ENCODE measurements at regions not wholly inside any gene's neighbourhood (a gene's known extent, or its start where the extent isn't known, plus 50 kb on each side); places are given as distances from the start of the nearest gene placed in this dataset.
"Not testable (repeated sequence)": the region's sequence is repeated elsewhere in the genome, so short reads cannot be mapped to it uniquely, and the experiment has no call there.

DNA sequence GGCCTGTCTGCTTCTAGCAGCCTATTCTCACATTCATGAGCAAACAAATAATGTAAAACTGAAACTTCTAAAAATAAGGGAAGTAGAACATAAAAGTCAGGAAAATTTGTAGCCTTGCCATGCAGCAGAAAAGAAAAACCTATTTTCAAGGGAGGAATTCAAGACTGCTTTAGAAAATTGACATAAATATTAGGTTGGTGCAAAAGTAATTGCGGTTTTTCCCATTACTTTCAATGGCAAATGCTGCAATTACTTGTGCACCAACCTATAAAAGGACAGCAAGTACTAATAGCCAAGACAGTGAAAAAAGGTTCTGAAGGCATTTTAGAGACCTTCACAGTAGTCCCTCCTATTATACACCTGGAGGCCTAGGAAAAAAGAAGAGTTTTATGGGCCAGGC, 457.8 kb downstream of the KLHL4 start:
- Mint-ChIP-seq H3K27me3 (ENCODE audit: low read depth) (no peaks in the 10 kb centered on the region), H3K27ac (no peak overlapping the region), H3K36me3 (peaks cover under 1% of the 10 kb centered on the region), H3K9me3 (peaks cover 12% of the 10 kb centered on the region), H3K4me1 (no peaks in the 10 kb centered on the region), H3K4me3 (no peak overlapping the region)
- ATAC-seq = no peak
- ChIA-PET POLR2A (no interaction called here), CTCF (no interaction called here)
- TF ChIP-seq, protein P1, sequence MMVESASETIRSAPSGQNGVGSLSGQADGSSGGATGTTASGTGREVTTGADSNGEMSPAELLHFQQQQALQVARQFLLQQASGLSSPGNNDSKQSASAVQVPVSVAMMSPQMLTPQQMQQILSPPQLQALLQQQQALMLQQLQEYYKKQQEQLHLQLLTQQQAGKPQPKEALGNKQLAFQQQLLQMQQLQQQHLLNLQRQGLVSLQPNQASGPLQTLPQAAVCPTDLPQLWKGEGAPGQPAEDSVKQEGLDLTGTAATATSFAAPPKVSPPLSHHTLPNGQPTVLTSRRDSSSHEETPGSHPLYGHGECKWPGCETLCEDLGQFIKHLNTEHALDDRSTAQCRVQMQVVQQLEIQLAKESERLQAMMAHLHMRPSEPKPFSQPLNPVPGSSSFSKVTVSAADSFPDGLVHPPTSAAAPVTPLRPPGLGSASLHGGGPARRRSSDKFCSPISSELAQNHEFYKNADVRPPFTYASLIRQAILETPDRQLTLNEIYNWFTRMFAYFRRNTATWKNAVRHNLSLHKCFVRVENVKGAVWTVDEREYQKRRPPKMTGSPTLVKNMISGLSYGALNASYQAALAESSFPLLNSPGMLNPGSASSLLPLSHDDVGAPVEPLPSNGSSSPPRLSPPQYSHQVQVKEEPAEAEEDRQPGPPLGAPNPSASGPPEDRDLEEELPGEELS (CRISPR knock-in tag; IDR thresholded peaks at IDR 0.05) = no peak
- no peak for DNase-seq (ENCODE audit: low spot score)

- POLR2A ChIA-PET; H3K36me3 Mint-ChIP-seq; ATAC-seq; H3K27me3 Mint-ChIP-seq (ENCODE audit: low read depth); H3K4me1 Mint-ChIP-seq; H3K4me3 Mint-ChIP-seq; H3K27ac Mint-ChIP-seq; CTCF ChIA-PET; DNase-seq (ENCODE audit: low spot score): not testable (repeated sequence)
- H3K9me3 Mint-ChIP-seq = peaks cover 22% of the 10 kb centered on the region
Observed at GRCh38 chrX:88007873-88008272, 490.3 kb downstream of the KLHL4 start.

- ATAC-seq = no peak
- DNase-seq (ENCODE audit: low spot score) = no peak
- TF ChIP-seq ARID4B (CRISPR knock-in tag; IDR thresholded peaks at IDR 0.05; ENCODE audit: borderline replicate concordance) (no peak), TCF7 (CRISPR knock-in tag; IDR thresholded peaks at IDR 0.05; ENCODE audit: low read depth) (no peak), CREB1 (CRISPR knock-in tag; IDR thresholded peaks at IDR 0.05) (no peak), EMX1 (CRISPR knock-in tag; IDR thresholded peaks at IDR 0.05) (no peak)
- TF ChIP-seq, protein P2, sequence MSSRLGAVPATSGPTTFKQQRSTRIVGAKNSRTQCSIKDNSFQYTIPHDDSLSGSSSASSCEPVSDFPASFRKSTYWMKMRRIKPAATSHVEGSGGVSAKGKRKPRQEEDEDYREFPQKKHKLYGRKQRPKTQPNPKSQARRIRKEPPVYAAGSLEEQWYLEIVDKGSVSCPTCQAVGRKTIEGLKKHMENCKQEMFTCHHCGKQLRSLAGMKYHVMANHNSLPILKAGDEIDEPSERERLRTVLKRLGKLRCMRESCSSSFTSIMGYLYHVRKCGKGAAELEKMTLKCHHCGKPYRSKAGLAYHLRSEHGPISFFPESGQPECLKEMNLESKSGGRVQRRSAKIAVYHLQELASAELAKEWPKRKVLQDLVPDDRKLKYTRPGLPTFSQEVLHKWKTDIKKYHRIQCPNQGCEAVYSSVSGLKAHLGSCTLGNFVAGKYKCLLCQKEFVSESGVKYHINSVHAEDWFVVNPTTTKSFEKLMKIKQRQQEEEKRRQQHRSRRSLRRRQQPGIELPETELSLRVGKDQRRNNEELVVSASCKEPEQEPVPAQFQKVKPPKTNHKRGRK (CRISPR knock-in tag; IDR thresholded peaks at IDR 0.05; ENCODE audit: borderline replicate concordance) = no peak
- TF ChIP-seq, protein P3, sequence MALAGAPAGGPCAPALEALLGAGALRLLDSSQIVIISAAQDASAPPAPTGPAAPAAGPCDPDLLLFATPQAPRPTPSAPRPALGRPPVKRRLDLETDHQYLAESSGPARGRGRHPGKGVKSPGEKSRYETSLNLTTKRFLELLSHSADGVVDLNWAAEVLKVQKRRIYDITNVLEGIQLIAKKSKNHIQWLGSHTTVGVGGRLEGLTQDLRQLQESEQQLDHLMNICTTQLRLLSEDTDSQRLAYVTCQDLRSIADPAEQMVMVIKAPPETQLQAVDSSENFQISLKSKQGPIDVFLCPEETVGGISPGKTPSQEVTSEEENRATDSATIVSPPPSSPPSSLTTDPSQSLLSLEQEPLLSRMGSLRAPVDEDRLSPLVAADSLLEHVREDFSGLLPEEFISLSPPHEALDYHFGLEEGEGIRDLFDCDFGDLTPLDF (CRISPR knock-in tag; IDR thresholded peaks at IDR 0.05) = no peak
- TF ChIP-seq, protein P4, sequence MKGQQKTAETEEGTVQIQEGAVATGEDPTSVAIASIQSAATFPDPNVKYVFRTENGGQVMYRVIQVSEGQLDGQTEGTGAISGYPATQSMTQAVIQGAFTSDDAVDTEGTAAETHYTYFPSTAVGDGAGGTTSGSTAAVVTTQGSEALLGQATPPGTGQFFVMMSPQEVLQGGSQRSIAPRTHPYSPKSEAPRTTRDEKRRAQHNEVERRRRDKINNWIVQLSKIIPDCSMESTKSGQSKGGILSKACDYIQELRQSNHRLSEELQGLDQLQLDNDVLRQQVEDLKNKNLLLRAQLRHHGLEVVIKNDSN (CRISPR knock-in tag; IDR thresholded peaks at IDR 0.05) = no peak
- POLR2A ChIA-PET = no interaction called here
- Mint-ChIP-seq H3K4me3 (no peak overlapping the region), H3K4me1 (peaks cover 6% of the 10 kb centered on the region), H3K27ac (no peak overlapping the region), H3K36me3 (no peaks in the 10 kb centered on the region), H3K27me3 (ENCODE audit: low read depth) (no peaks in the 10 kb centered on the region), H3K9me3 (no peaks in the 10 kb centered on the region)
- CTCF ChIA-PET = no interaction called here
Observed at GRCh38 chrX:88024022-88024421, 506.4 kb downstream of the KLHL4 start.

Measured in WTC11 (cell line).